B cell (primary cell): ENCODE measurements at regions not wholly inside any gene's neighbourhood (a gene's known extent, or its start where the extent isn't known, plus 50 kb on each side); places are given as distances from the start of the nearest gene placed in this dataset.

Experiments used
- ATAC-seq: fragments of 200-7000 bp; cut with Tn5 transposase; one replicate; pipeline ENCODE4 v1.10.0; 2021; ENCODE audit warnings: low read depth, mild to moderate bottlenecking, moderate number of reproducible peaks, moderate library complexity
- CTCF ChIA-PET: fragments of 350-600 bp; sonication (Branson Sonifier 250); formaldehyde crosslinking; loops from one replicate; lab custom pipeline; 2021; ENCODE audit warnings: antibody characterized with exemption, inconsistent platforms; lab: Charles Lee
- POLR2A ChIA-PET: fragments of 350-600 bp; sonication (Branson Sonifier 250); formaldehyde crosslinking; loops from one replicate; lab custom pipeline; 2021; ENCODE audit warnings: antibody characterized with exemption; lab: Charles Lee
- DNase-seq: peaks from one replicate; pipeline ENCODE4 v3.0.0; 2013
- H2AFZ ChIP-seq: 2 replicates; pipeline ENCODE4 v1.6.1; 2012; ENCODE audit warnings: mild to moderate bottlenecking, low read depth, low read length; ENCODE audit not compliant: insufficient read depth, poor library complexity, severe bottlenecking
- H3K27ac ChIP-seq, 2 donors: 1 replicate in 1 of 2; 2 replicates in 1 of 2; pipeline ENCODE4 v1.5.1; 2012 to 2013; ENCODE audit warnings: low read length in 2 of 2, mild to moderate bottlenecking in 2 of 2, moderate library complexity in 1 of 2
- H3K27me3 ChIP-seq, 4 experiments: fragments of 200-600 bp in 1 of 4; sonication (generic) in 1 of 4; replicated peaks in 1 of 4; 1 replicate in 2 of 4; 2 replicates in 2 of 4; pipeline versions ENCODE4 v1.6.1 to v1.7.0; 2013 to 2016; ENCODE audit warnings: low read length in 3 of 4, mild to moderate bottlenecking in 2 of 4, mixed read lengths in 1 of 4, moderate library complexity in 1 of 4; ENCODE audit not compliant: insufficient read depth in 4 of 4, control insufficient read depth in 3 of 4; ENCODE audit errors: control extremely low read depth in 1 of 4
- H3K36me3 ChIP-seq, 2 experiments: replicated peaks in 1 of 2; 1 replicate in 1 of 2; 2 replicates in 1 of 2; pipeline versions ENCODE4 v1.6.1 to v1.7.1; 2013; ENCODE audit warnings: low read length in 1 of 2; ENCODE audit not compliant: insufficient read depth in 2 of 2, control insufficient read depth in 1 of 2; ENCODE audit errors: control extremely low read depth in 1 of 2, extremely low read depth in 1 of 2
- H3K4me1 ChIP-seq, 2 donors: fragments of 200-600 bp in 1 of 2; sonication (generic) in 1 of 2; 1 replicate in 1 of 2; 2 replicates in 1 of 2; pipeline versions ENCODE4 v1.5.1 to v1.6.1; 2013 to 2017; ENCODE audit warnings: low read length in 2 of 2; ENCODE audit not compliant: control insufficient read depth in 2 of 2, insufficient read depth in 2 of 2
- H3K4me2 ChIP-seq: replicated peaks from 2 replicates; pipeline ENCODE3; 2012; ENCODE audit warnings: mild to moderate bottlenecking, low read depth, low read length; ENCODE audit not compliant: poor library complexity, severe bottlenecking
- H3K4me3 ChIP-seq, 5 experiments: fragments of 200-600 bp in 1 of 5; sonication (generic) in 1 of 5; 1 replicate in 3 of 5; 2 replicates in 2 of 5; pipeline versions ENCODE4 v1.5.1 to v1.7.0; 2011 to 2016; ENCODE audit warnings: low read length in 4 of 5, mild to moderate bottlenecking in 4 of 5, low read depth in 2 of 5, control low read depth in 1 of 5, moderate library complexity in 1 of 5; ENCODE audit not compliant: insufficient read depth in 1 of 5; ENCODE audit errors: control extremely low read depth in 1 of 5, extremely low read depth in 1 of 5
- H3K79me2 ChIP-seq: fragments of 200-600 bp; sonication (generic); one replicate; pipeline ENCODE4 v1.6.0; 2016; ENCODE audit warnings: low read length; ENCODE audit not compliant: control insufficient read depth, insufficient read depth
- H3K9ac ChIP-seq: fragments of 200-600 bp; sonication (generic); 2 replicates; pipeline ENCODE4 v1.6.1; 2017; ENCODE audit warnings: mild to moderate bottlenecking, low read length, moderate library complexity
- H3K9me3 ChIP-seq, 3 donors: one replicate each; pipeline versions ENCODE4 v1.6.1 to v1.7.1; 2013; ENCODE audit warnings: low read length in 2 of 3; ENCODE audit not compliant: control insufficient read depth in 2 of 3, insufficient read depth in 1 of 3; ENCODE audit errors: control extremely low read depth in 1 of 3
- H4K20me1 ChIP-seq: 2 replicates; pipeline ENCODE4 v1.6.0; 2012; ENCODE audit warnings: mild to moderate bottlenecking, low read length; ENCODE audit not compliant: insufficient read depth, control insufficient read depth, poor library complexity, severe bottlenecking
- H3K27ac Mint-ChIP-seq: one replicate; pipeline ENCODE4 v1.8.0; 2021; ENCODE audit warnings: mixed read lengths
- H3K27me3 Mint-ChIP-seq: one replicate; pipeline ENCODE4 v1.8.0; 2021; ENCODE audit warnings: mixed read lengths
- H3K4me1 Mint-ChIP-seq: one replicate; pipeline ENCODE4 v1.8.0; 2021; ENCODE audit warnings: mixed read lengths
- H3K4me3 Mint-ChIP-seq: one replicate; pipeline ENCODE4 v1.8.0; 2021; ENCODE audit warnings: mixed read lengths
- H3K9me3 Mint-ChIP-seq: one replicate; pipeline ENCODE4 v1.8.0; 2022; ENCODE audit warnings: mixed read lengths; ENCODE audit not compliant: insufficient read depth
- EZH2 ChIP-seq: IDR thresholded peaks from 2 replicates; pipeline ENCODE4 v1.6.1; 2012; ENCODE audit warnings: borderline replicate concordance, low read depth, mild to moderate bottlenecking, moderate library complexity, low read length; ENCODE audit not compliant: insufficient read depth, poor library complexity, severe bottlenecking
- WGBS: methylation state at CpG from one replicate; pipeline ENCODE4 v1.1.5; 2013; ENCODE audit warnings: missing lambda C conversion rate; ENCODE audit not compliant: insufficient coverage; 5-methylcytosine and 5-hydroxymethylcytosine counted together
- intact Hi-C: fragments of 100-400 bp; cut with micrococcal nuclease; formaldehyde crosslinking; loops from one replicate; pipeline ENCODE4 v1.10.0; 2022
- TF ChIP-seq, protein P1 (sequence below): fragments of 200-600 bp; IDR thresholded peaks from one replicate; pipeline ENCODE4 v1.8.0; 2022; ENCODE audit warnings: antibody characterized with exemption, mild to moderate bottlenecking

DNA sequence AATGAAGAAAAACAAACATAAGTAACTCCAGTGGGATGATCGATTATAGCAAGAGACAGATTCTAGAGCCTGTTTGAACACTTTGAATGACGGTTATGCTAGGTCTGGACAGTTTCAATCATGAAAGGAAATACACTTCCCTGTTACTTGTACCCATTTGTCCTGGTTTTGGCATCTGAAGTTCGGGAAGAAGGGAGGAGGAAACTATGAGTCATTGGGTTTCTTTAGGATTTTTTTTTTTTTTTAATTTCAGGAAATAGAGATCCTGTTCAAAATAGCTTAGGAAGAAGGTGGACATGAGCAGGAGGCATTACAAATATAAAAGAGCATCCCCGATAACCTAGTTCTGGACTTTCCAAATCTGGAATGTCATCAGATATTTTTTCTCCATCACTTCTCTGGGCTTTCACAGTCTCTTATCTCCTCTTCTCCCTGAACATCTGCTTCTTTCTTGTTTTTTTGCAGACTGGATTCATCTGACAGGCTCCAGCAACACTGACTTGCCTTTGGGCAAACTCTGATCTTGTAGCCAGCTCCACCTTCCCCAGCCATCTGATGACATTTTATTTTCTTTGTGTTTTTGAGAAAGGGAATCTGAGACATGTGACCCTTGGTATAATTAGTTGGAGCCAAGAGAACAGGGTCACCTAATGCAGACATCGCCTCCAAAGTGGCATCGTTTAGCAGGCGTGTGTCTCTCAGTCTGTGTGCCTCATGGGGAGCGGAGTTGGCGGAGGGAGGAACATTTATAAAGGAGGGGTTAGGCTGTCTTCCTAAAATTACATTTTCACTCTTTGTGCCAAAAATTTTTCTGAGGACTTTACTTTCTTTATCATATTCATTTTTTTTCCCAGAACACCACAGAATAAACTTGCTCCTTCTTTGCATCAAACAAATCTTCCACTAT lies 195.3 kb upstream of the EPHA4 start:
- no peak overlapping the region for H3K4me2 ChIP-seq
- 100% methylated on average over 2 of the region's 9 CpGs for WGBS

GRCh38 chr2:221762496-221762895 lies 190.4 kb upstream of the EPHA4 start:
- H3K27ac ChIP-seq, result no peak overlapping the region
- H3K4me1 Mint-ChIP-seq, result no peaks in the 10 kb centered on the region
- TF ChIP-seq, protein P1, sequence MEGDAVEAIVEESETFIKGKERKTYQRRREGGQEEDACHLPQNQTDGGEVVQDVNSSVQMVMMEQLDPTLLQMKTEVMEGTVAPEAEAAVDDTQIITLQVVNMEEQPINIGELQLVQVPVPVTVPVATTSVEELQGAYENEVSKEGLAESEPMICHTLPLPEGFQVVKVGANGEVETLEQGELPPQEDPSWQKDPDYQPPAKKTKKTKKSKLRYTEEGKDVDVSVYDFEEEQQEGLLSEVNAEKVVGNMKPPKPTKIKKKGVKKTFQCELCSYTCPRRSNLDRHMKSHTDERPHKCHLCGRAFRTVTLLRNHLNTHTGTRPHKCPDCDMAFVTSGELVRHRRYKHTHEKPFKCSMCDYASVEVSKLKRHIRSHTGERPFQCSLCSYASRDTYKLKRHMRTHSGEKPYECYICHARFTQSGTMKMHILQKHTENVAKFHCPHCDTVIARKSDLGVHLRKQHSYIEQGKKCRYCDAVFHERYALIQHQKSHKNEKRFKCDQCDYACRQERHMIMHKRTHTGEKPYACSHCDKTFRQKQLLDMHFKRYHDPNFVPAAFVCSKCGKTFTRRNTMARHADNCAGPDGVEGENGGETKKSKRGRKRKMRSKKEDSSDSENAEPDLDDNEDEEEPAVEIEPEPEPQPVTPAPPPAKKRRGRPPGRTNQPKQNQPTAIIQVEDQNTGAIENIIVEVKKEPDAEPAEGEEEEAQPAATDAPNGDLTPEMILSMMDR, result no peak
- no peak for TF ChIP-seq EZH2
- no peaks in the 10 kb centered on the region for H3K27me3 ChIP-seq
- H3K4me1 ChIP-seq, result no peaks in the 10 kb centered on the region
- 83% methylated on average over 1 of the region's 1 CpG for WGBS
- H3K4me3 ChIP-seq, result no peak overlapping the region
- H3K36me3 ChIP-seq, result no peaks in the 10 kb centered on the region
- peaks cover 0 to 6% (median 0%) of the 10 kb centered on the region in 3 donors for H3K9me3 ChIP-seq
- H3K79me2 ChIP-seq, result no peaks in the 10 kb centered on the region
- no peak overlapping the region for H3K4me3 Mint-ChIP-seq
- CTCF ChIA-PET, result no interaction called here
- no peak overlapping the region for H3K9ac ChIP-seq
- peaks cover 2% of the 10 kb centered on the region for H3K9me3 Mint-ChIP-seq
- no peak overlapping the region for H2AFZ ChIP-seq
- intact Hi-C loops, result no loop called here
- no peak overlapping the region for H3K27ac Mint-ChIP-seq
- no peak for DNase-seq
- H4K20me1 ChIP-seq, result no peaks in the 10 kb centered on the region
- ATAC-seq, result no peak
- H3K4me2 ChIP-seq, result no peak overlapping the region
- POLR2A ChIA-PET, result no interaction called here
- no peaks in the 10 kb centered on the region for H3K27me3 Mint-ChIP-seq

More for the DNA sequence above, 195.3 kb upstream of the EPHA4 start:
- Mint-ChIP-seq H3K4me3 (no peak overlapping the region), H3K9me3 (no peaks in the 10 kb centered on the region), H3K4me1 (no peaks in the 10 kb centered on the region), H3K27ac (no peak overlapping the region), H3K27me3 (peaks cover under 1% of the 10 kb centered on the region)
- no peaks in the 10 kb centered on the region for H3K27me3 ChIP-seq
- no peaks in the 10 kb centered on the region for H3K9me3 ChIP-seq
- ChIA-PET CTCF (no interaction called here), POLR2A (no interaction called here)
- no peak overlapping the region for H3K4me3 ChIP-seq
- no peaks in the 10 kb centered on the region for H3K4me1 ChIP-seq
- H3K9ac ChIP-seq, result no peak overlapping the region
- H2AFZ ChIP-seq, result no peak overlapping the region
- intact Hi-C loops, result no loop called here
- DNase-seq, result no peak
- TF ChIP-seq EZH2, result no peak
- TF ChIP-seq, protein P1, result no peak
- no peak overlapping the region for H3K27ac ChIP-seq
- no peaks in the 10 kb centered on the region for H3K79me2 ChIP-seq
- no peak for ATAC-seq
- no peaks in the 10 kb centered on the region for H3K36me3 ChIP-seq
- no peaks in the 10 kb centered on the region for H4K20me1 ChIP-seq
